ENCODE measurements at regions not wholly inside any gene's neighbourhood (a gene's known extent, or its start where the extent isn't known, plus 50 kb on each side); places are given as distances from the start of the nearest gene placed in this dataset.

DNA sequence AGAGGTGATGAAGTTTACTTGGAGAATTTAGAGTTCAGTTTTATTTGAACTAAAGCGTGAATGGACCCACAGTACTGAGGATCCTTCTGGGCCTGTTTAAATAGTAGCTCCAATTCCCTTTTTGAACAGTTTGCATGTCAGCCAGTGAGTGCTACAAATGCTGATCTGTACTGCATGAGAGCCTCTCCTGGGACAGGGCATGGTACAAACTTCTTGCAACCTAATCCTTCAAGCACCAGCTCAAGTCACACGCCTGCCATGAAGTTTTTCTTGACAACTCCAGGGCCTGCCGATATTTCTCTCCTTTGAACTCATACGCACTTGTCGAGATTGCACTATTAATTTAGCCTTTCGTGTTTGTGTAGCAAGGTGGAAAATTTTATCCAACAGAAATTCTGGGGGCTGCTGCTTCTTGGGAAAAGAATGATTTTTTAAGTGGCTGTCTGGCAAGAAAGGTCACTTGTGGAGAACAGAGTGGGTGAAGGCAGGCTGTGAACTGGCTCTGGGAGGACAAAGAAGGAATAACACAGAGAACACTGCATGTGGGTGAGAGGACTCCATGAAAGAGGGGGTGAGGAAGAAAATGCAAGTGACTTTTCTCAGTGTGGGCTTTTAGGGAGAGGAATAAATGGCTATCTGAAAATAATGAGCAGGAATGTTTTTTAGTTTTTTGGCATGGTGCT, 192.5 kb downstream of the NDFIP2 start:
- TF ChIP-seq, protein P1, sequence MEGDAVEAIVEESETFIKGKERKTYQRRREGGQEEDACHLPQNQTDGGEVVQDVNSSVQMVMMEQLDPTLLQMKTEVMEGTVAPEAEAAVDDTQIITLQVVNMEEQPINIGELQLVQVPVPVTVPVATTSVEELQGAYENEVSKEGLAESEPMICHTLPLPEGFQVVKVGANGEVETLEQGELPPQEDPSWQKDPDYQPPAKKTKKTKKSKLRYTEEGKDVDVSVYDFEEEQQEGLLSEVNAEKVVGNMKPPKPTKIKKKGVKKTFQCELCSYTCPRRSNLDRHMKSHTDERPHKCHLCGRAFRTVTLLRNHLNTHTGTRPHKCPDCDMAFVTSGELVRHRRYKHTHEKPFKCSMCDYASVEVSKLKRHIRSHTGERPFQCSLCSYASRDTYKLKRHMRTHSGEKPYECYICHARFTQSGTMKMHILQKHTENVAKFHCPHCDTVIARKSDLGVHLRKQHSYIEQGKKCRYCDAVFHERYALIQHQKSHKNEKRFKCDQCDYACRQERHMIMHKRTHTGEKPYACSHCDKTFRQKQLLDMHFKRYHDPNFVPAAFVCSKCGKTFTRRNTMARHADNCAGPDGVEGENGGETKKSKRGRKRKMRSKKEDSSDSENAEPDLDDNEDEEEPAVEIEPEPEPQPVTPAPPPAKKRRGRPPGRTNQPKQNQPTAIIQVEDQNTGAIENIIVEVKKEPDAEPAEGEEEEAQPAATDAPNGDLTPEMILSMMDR (IDR thresholded peaks at IDR 0.05), result no peak
- TF ChIP-seq POLR2AphosphoS5 (IDR thresholded peaks at IDR 0.05), result no peak
